Ramos (cell line): ENCODE measurements at regions not wholly inside any gene's neighbourhood (a gene's known extent, or its start where the extent isn't known, plus 50 kb on each side); places are given as distances from the start of the nearest gene placed in this dataset.

Experiments used
- in situ Hi-C: fragments of 300-500 bp; cut with MboI; formaldehyde crosslinking; loops from one replicate; pipeline ENCODE4 v1.14.3; 2022; ENCODE audit warnings: low sequenced_read_pairs; ENCODE audit not compliant: unreplicated experiment

- in situ Hi-C loops = no loop called here
Measured at GRCh38 chr18:60649842-60650536, 277.4 kb upstream of the MC4R start.

GRCh38 chr18:60654298-60654697 is 281.7 kb upstream of the MC4R start:
- in situ Hi-C loops = no loop called here

GRCh38 chr18:60656553-60656952 is 284.0 kb upstream of the MC4R start:
- in situ Hi-C loops = no loop called here

GRCh38 chr18:60662491-60662890 is 289.9 kb upstream of the MC4R start:
- in situ Hi-C loops = no loop called here

GRCh38 chr18:60663060-60663989 is 290.8 kb upstream of the MC4R start:
- in situ Hi-C loops = no loop called here

GRCh38 chr18:60664736-60665135 is 292.2 kb upstream of the MC4R start:
- in situ Hi-C loops = no loop called here

- in situ Hi-C loops = no loop called here
Measured at GRCh38 chr18:60667016-60667415, 294.4 kb upstream of the MC4R start.

GRCh38 chr18:60668583-60668982 is 296.0 kb upstream of the MC4R start:
- in situ Hi-C loops = no loop called here

GRCh38 chr18:60669938-60670337 is 297.4 kb upstream of the MC4R start:
- in situ Hi-C loops = no loop called here

GRCh38 chr18:60671021-60671420 is 298.4 kb upstream of the MC4R start:
- in situ Hi-C loops = no loop called here

- in situ Hi-C loops = no loop called here
Measured at GRCh38 chr18:60675126-60675525, 302.6 kb upstream of the MC4R start.

GRCh38 chr18:60675801-60676200 is 303.2 kb upstream of the MC4R start:
- in situ Hi-C loops = no loop called here

- in situ Hi-C loops = no loop called here
Measured at GRCh38 chr18:60676815-60677214, 304.2 kb upstream of the MC4R start.

- in situ Hi-C loops = no loop called here
Measured at GRCh38 chr18:60684843-60685513, 312.4 kb upstream of the MC4R start.

- in situ Hi-C loops = no loop called here
Measured at GRCh38 chr18:60686142-60686541, 313.6 kb upstream of the MC4R start.

- in situ Hi-C loops = no loop called here
Measured at GRCh38 chr18:60691061-60691460, 318.5 kb upstream of the MC4R start.

- in situ Hi-C loops = no loop called here
Measured at GRCh38 chr18:60693426-60693825, 320.9 kb upstream of the MC4R start.

- in situ Hi-C loops = no loop called here
Measured at GRCh38 chr18:60698901-60699300, 326.3 kb upstream of the MC4R start.

- in situ Hi-C loops = no loop called here
Measured at GRCh38 chr18:60722742-60723141, 350.2 kb upstream of the MC4R start.

GRCh38 chr18:60732143-60732542 is 359.6 kb upstream of the MC4R start:
- in situ Hi-C loops = no loop called here

GRCh38 chr18:60739212-60739611 is 366.6 kb upstream of the MC4R start:
- in situ Hi-C loops = no loop called here
